GM21528 (cell line): ENCODE measurements at regions not wholly inside any gene's neighbourhood (a gene's known extent, or its start where the extent isn't known, plus 50 kb on each side); places are given as distances from the start of the nearest gene placed in this dataset.
"Not testable (repeated sequence)": the region's sequence is repeated elsewhere in the genome, so short reads cannot be mapped to it uniquely, and the experiment has no call there.

Source experiments
- ATAC-seq: cut with Tn5 transposase; IDR thresholded peaks from one replicate; pipeline ENCODE4 v1.9.1; 2021; ENCODE audit warnings: mild to moderate bottlenecking, moderate library complexity; ENCODE audit not compliant: unreplicated experiment, low FRiP score

DNA sequence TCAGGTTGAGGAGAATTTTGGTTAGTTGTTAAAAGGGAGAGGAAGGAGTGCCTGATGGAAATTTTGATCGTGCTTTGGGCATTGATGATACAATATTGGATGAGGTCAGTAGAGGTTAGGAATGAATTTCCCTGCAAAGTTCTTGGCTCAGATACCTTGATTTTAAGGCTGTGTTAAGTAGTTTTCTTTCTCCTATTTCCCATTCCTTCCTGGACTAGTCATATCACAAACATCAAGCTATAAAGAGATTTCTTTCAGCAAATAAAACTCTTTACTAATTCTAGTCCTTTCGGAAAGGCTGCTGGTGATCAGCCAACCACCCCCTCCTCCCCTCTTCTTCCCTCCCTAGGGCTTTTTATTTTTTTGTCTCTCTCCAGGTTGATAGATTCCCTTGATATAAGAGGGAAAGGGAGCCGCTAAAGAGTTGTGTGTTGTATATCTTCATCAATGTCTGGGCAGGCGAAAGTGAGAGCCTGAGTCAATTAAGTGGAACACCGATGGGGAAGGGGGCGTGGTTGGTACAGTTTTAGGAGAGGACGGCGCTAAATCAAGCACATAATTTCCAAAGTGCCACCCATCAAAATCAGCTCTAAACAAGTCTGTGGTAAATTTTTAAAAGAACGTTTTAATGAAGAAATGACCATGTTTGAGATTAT lies 100.1 kb upstream of the PLXNA2 start:
- ATAC-seq = no peak

DNA sequence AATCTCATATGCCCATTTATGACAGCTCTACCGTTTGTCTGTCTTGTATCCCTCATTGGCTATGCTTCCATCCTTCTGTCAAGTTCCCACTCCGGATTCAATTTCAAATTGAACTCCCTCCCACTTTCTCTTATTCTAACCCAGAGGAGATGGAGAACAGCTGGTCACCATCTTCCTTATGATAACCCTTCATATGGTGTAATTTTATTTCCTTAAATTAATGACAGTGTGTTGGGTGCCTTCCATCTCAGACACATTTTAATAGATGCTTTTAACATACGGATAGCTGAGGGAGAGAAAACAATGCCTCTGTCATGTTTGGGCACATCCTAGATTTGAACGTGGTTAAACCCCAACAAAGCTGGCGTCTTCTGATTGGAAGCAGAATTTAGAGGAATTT lies 103.0 kb upstream of the PLXNA2 start:
- no peak for ATAC-seq

GRCh38 chr1:208349694-208350330 lies 105.6 kb upstream of the PLXNA2 start:
- no peak for ATAC-seq

GRCh38 chr1:208350815-208351214 lies 106.6 kb upstream of the PLXNA2 start:
- ATAC-seq = no peak

DNA sequence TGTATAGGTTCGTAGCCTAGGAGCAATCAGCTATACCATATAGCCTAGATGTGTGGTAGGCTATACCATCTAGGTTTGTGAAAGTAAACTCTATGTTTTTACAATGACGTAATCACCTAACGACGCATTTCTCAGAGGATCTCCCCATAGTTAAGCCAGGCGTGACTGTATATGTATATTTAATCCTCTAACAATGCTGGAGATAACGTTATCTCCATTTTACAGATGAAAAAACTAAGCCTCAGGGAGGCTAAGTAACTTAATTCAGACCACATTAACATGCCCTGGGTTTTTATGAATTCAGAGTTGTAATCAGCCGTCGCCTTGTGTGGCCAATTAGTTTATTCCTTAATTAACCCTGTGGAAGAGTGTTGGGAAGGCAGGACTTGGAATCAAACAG lies 107.7 kb upstream of the PLXNA2 start:
- ATAC-seq = no peak

GRCh38 chr1:208353797-208354196 lies 109.6 kb upstream of the PLXNA2 start:
- ATAC-seq = not testable (repeated sequence)

GRCh38 chr1:208357644-208358507 lies 113.7 kb upstream of the PLXNA2 start:
- ATAC-seq = no peak

DNA sequence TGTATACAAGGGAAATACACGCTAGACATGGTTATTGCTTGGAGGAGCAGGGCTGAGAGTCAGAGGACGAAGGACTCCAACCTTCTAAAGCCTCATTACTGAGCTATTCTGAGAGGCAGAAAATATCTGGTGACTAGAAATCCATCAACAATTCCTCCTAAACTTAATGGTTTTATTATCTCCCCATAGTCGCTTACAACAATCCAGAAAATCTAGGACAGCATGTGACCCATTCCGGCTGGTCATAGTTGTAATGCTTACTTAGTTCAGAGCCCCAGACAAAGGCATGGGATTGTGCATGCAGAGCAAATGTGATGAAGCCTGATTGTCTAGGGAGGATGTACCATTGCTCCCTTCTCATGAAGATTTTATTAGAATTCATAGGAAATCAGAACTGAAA lies 114.5 kb upstream of the PLXNA2 start:
- ATAC-seq = no peak

DNA sequence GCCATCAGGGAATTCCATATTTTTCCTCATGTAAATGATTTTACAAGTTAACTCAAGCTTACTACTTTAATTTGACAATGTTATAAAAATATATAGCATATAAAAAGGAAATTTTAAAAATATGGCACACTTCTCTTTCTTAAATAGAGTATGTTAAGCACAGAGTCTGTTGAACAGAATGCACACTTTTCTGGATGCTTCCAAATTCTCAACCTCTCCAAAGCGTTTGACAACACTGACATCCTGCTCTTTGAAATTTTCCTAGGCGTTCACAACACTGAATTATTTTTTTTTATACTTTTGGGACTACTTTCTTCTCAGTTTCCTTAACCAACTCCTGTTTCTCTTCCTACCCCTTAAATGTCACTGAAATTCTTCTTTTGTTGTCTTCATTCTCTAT lies 117.8 kb upstream of the PLXNA2 start:
- no peak for ATAC-seq

DNA sequence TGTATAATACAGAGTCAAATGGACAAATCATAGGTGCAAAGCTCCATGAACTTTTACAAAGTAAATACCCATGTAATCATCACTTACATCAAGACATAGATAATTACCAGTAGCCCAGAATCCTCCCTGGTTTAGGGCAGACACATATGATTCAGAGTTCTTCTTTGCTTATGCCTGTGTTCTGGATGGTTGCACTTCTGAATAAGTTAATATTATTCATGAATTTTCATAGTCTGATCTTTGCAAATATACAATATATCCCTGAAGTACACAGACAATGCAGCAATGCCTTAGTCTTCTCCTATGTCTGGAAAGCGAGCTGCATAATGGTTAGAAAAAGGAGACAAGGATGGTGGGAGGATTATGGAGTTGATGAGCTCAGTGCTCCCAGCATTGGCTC lies 122.4 kb upstream of the PLXNA2 start:
- no peak for ATAC-seq

- ATAC-seq = no peak
These were observed 124.9 kb upstream of the PLXNA2 start for GRCh38 chr1:208369045-208369444.

DNA sequence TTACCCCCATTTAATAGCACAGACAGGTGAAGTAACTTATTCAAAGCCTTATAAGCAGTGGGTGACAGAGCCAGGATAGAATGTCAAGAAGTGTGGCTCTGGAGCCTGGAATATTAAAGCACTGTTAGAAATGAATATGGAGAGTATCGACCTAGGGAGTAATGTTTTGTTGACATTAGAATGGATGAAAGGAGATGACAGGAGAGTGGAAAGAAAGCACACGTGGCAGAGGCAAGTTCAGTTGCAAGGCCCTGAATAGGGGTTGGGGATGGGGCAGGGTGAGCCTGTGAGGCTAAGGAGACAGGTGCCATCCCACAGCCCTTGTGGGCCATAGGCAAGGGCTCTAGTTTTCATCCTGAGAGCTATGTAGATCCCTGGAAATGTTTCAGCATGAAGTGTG lies 125.5 kb upstream of the PLXNA2 start:
- ATAC-seq = no peak

- ATAC-seq = no peak
These were observed 130.3 kb upstream of the PLXNA2 start for GRCh38 chr1:208374391-208374941.

DNA sequence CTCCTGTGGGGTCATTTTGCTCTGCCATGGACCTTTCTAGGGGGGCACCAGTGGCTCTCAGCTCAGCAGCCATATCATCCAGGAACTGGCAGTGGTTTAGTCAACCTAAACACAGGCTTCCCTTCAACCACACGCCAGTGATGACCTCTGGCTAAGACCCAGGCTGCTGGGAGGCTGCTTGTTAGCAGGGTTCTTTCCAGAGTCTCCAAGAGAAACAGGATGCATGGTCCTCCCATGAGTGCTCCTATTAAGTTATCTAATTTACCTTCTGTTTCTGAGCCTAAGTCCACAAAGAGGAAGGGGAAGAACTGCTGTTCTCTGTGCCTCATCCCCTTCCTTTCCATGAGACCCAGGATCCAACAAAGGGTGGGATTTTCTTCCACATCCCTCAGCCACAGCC lies 137.3 kb upstream of the PLXNA2 start:
- ATAC-seq = no peak

DNA sequence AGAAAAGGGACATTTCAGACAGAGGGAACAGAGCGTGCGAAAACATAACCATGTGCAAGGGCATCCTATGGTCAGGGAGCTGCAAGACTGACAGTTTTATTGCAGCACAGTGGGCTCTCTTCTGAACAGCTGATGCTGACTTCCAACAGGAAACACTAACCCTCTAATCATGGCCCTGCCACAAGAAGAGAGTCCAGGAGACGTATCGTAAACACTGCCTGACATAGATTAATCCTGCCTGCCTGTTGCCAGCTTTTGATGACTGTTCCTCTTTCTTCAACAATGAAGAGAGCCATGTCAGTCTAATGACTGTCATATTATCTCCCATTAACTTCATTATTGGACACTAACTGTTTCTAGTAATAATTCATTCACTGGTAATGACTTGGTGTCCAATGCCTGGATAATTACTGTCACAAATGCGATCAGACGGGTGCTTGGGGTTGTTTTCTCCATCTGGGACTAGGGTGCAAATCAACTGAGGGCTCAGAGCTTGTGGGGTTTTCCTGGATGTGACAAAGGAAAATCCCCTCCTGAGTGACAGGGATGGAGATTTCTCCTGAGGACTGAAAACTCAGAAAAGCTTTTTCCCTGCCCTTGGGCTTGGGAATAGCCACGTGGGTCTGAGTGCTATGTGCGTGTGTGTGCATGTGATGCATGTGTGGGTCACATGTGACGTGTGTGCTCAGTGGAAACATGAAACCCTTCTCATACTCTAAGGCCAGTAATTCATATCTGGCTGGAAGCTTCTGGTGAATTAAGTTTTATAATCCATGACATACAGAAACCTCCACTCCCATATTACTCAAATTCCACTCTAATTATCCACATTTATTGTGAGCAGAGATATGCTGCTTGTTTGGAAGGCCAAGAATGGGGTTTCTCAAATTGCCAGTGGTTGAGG lies 144.0 kb upstream of the PLXNA2 start:
- ATAC-seq = no peak

GRCh38 chr1:208393416-208393815 lies 149.2 kb upstream of the PLXNA2 start:
- ATAC-seq = no peak

DNA sequence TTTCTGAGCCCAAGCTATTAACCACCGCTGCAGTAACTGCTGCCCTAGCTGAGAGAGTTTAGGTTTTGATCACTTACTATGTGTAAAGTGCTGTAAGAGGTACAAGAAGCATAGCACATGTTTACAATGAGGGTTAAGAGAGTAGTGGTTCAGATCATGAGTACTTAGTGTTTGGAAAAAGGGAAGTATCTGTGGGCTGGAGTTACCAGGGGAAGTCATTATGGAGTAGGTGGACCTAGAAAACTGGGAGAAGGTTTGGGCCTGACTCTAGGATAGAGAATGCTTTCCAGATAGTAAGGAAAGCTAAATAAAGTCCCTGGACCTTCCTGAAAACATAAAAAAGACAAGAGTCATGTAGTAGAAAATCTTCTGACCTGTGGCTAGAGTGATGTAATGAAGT lies 149.6 kb upstream of the PLXNA2 start:
- ATAC-seq = no peak

GRCh38 chr1:208397286-208397685 lies 153.1 kb upstream of the PLXNA2 start:
- no peak for ATAC-seq

DNA sequence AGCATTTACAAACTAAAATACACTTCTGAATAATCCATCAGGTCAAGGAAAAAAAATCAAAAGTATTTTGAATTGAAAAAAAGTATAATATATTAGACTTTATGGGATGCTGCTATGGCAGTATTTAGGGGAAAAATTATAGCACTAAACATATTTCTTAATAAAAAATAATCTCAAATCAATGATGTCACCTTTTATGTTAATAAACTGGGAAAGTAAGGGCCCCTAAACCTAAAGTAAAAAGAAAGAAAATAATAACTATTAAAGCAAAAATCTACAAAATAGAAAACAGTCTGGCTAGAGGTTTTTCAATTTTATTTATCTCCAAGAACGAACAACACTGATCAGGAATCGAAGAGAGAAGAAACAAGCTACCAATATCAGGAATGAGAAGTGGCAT lies 160.8 kb upstream of the PLXNA2 start:
- no peak for ATAC-seq

DNA sequence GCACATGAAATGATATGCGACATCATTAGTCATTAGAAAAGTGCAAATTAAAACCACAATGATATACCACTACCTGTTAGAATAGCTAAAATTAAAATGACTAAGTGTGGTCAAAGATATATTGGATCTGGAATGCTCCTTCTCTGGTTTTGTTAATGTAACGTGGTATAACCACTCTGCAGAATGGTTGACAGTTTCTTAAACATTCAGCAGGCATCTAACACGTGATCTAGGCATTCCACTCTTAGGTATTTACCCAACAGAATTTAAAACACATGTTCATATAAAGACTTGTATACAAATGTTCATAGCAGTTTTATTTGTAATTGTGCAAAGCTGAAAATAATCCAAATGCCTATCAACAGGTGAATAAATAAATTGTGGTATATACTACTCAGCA lies 165.0 kb upstream of the PLXNA2 start:
- ATAC-seq = no peak
